ENCODE measurements at regions not wholly inside any gene's neighbourhood (a gene's known extent, or its start where the extent isn't known, plus 50 kb on each side); places are given as distances from the start of the nearest gene placed in this dataset.
A peak's percentile ranks its signal among the peaks of the same experiment; 100 is the strongest.
"Not testable (repeated sequence)": the region's sequence is repeated elsewhere in the genome, so short reads cannot be mapped to it uniquely, and the experiment has no call there.

GRCh38 chr4:86522349-86522748, 71.8 kb upstream of the PTPN13 start:
- no peak overlapping the region for H3K9ac ChIP-seq (ENCODE audit: insufficient read depth, low read length)
- no peaks in the 10 kb centered on the region for H4K20me1 ChIP-seq (ENCODE audit: control insufficient read depth, extremely low read depth, insufficient read depth, low read length)
- H3K27me3 ChIP-seq (ENCODE audit: control insufficient read depth, insufficient read depth, low read length) = no peaks in the 10 kb centered on the region
- H3K4me3 ChIP-seq (replicated peaks in 1 of 4; ENCODE audit: control extremely low read depth in 1 of 4, insufficient read depth in 1 of 4, low read depth in 3 of 4, low read length in 4 of 4) = no peak overlapping the region
- no peaks in the 10 kb centered on the region for H3K9me3 ChIP-seq (ENCODE audit: control insufficient read depth, insufficient read depth, low read depth, low read length)
- no peaks in the 10 kb centered on the region for H3K36me3 ChIP-seq (ENCODE audit: control insufficient read depth, insufficient read depth, low read length)
- no peak overlapping the region for H3K4me2 ChIP-seq (ENCODE audit: extremely low read depth, insufficient read depth, low read length)
- no peaks in the 10 kb centered on the region for H3K4me1 ChIP-seq (ENCODE audit: control insufficient read depth, extremely low read depth, insufficient read depth, low read length)
- no peaks in the 10 kb centered on the region for H3K79me2 ChIP-seq (ENCODE audit: control insufficient read depth, insufficient read depth, low read length)
- H3K27ac ChIP-seq (ENCODE audit: insufficient read depth, low read length) = no peak overlapping the region
- DNase-seq (ENCODE audit: low read depth in 2 of 2) = peak in 1 of 2 donors; percentile 45
- TF ChIP-seq EZH2 (IDR thresholded peaks at IDR 0.05; ENCODE audit: low read length, missing control alignments) = no peak
- TF ChIP-seq CTCF (conservative IDR thresholded peaks at IDR 0.05 in 1 of 2, IDR thresholded peaks at IDR 0.05 in 1 of 2; ENCODE audit: low read depth in 1 of 2, low read length in 2 of 2) = peak in 1 of 2 donors; percentile 35
- H2AFZ ChIP-seq (ENCODE audit: low read length) = no peak overlapping the region

GRCh38 chr4:86523333-86523732, 70.8 kb upstream of the PTPN13 start:
- H3K36me3 ChIP-seq (ENCODE audit: control insufficient read depth, insufficient read depth, low read length) = no peaks in the 10 kb centered on the region
- no peak overlapping the region for H3K4me3 ChIP-seq (replicated peaks in 1 of 4; ENCODE audit: control extremely low read depth in 1 of 4, insufficient read depth in 1 of 4, low read depth in 3 of 4, low read length in 4 of 4)
- no peak for DNase-seq (ENCODE audit: low read depth in 2 of 2)

GRCh38 chr4:86527713-86528112, 66.4 kb upstream of the PTPN13 start:
- not testable (repeated sequence) for H4K20me1 ChIP-seq (ENCODE audit: control insufficient read depth, extremely low read depth, insufficient read depth, low read length); H3K27ac ChIP-seq (ENCODE audit: insufficient read depth, low read length); H2AFZ ChIP-seq (ENCODE audit: low read length); H3K79me2 ChIP-seq (ENCODE audit: control insufficient read depth, insufficient read depth, low read length); H3K4me3 ChIP-seq (replicated peaks in 1 of 4; ENCODE audit: control extremely low read depth in 1 of 4, insufficient read depth in 1 of 4, low read depth in 3 of 4, low read length in 4 of 4); H3K4me1 ChIP-seq (ENCODE audit: control insufficient read depth, extremely low read depth, insufficient read depth, low read length); H3K9ac ChIP-seq (ENCODE audit: insufficient read depth, low read length); H3K36me3 ChIP-seq (ENCODE audit: control insufficient read depth, insufficient read depth, low read length); H3K27me3 ChIP-seq (ENCODE audit: control insufficient read depth, insufficient read depth, low read length); H3K9me3 ChIP-seq (ENCODE audit: control insufficient read depth, insufficient read depth, low read depth, low read length); DNase-seq (ENCODE audit: low read depth in 2 of 2); H3K4me2 ChIP-seq (ENCODE audit: extremely low read depth, insufficient read depth, low read length)

More at GRCh38 chr4:86523333-86523732, 70.8 kb upstream of the PTPN13 start:
- H2AFZ ChIP-seq (ENCODE audit: low read length) = no peak overlapping the region
- H3K27me3 ChIP-seq (ENCODE audit: control insufficient read depth, insufficient read depth, low read length) = no peaks in the 10 kb centered on the region
- no peaks in the 10 kb centered on the region for H3K79me2 ChIP-seq (ENCODE audit: control insufficient read depth, insufficient read depth, low read length)
- H4K20me1 ChIP-seq (ENCODE audit: control insufficient read depth, extremely low read depth, insufficient read depth, low read length) = no peaks in the 10 kb centered on the region
- TF ChIP-seq EZH2 (IDR thresholded peaks at IDR 0.05; ENCODE audit: low read length, missing control alignments) (no peak), CTCF (conservative IDR thresholded peaks at IDR 0.05 in 1 of 2, IDR thresholded peaks at IDR 0.05 in 1 of 2; ENCODE audit: low read depth in 1 of 2, low read length in 2 of 2) (no peak)
- no peaks in the 10 kb centered on the region for H3K9me3 ChIP-seq (ENCODE audit: control insufficient read depth, insufficient read depth, low read depth, low read length)
- H3K27ac ChIP-seq (ENCODE audit: insufficient read depth, low read length) = no peak overlapping the region
- no peaks in the 10 kb centered on the region for H3K4me1 ChIP-seq (ENCODE audit: control insufficient read depth, extremely low read depth, insufficient read depth, low read length)
- H3K9ac ChIP-seq (ENCODE audit: insufficient read depth, low read length) = no peak overlapping the region
- H3K4me2 ChIP-seq (ENCODE audit: extremely low read depth, insufficient read depth, low read length) = no peak overlapping the region
